Suprapubic skin (tissue), 4 donors: ENCODE measurements at regions not wholly inside any gene's neighbourhood (a gene's known extent, or its start where the extent isn't known, plus 50 kb on each side); places are given as distances from the start of the nearest gene placed in this dataset.

Source experiments
- DNase-seq, 2 donors: peaks; one replicate each; pipeline ENCODE4 v3.0.0-alpha.2; 2019; ENCODE audit warnings: low spot score in 2 of 2
- H3K27ac ChIP-seq: fragments of 200-600 bp; sonication (generic); one replicate; pipeline ENCODE4 v1.5.1; 2019
- H3K27me3 ChIP-seq: fragments of 200-600 bp; sonication (generic); one replicate; pipeline ENCODE4 v1.5.1; 2019
- H3K36me3 ChIP-seq: fragments of 200-600 bp; sonication (generic); one replicate; pipeline ENCODE4 v1.5.1; 2019
- H3K4me1 ChIP-seq: fragments of 200-600 bp; sonication (generic); one replicate; pipeline ENCODE4 v1.5.1; 2019
- H3K4me3 ChIP-seq: fragments of 200-600 bp; sonication (generic); one replicate; pipeline ENCODE4 v1.5.1; 2019; ENCODE audit warnings: mild to moderate bottlenecking
- H3K9me3 ChIP-seq: fragments of 200-600 bp; sonication (generic); one replicate; pipeline ENCODE4 v1.5.1; 2019
- EP300 ChIP-seq: sonication (generic); formaldehyde crosslinking; IDR thresholded peaks from one replicate; pipeline ENCODE4 v1.6.1; 2017; ENCODE audit warnings: antibody characterized with exemption
- POLR2A ChIP-seq, 2 donors: fragments of 450-650 bp; IDR thresholded peaks; one replicate each; pipeline ENCODE4 v1.6.1; 2017; ENCODE audit warnings: antibody characterized with exemption in 2 of 2, mild to moderate bottlenecking in 2 of 2, moderate library complexity in 2 of 2
- POLR2AphosphoS5 ChIP-seq, 3 donors: sonication (generic); formaldehyde crosslinking; IDR thresholded peaks; one replicate each; pipeline ENCODE4 v1.6.1; 2017; ENCODE audit warnings: antibody characterized with exemption in 3 of 3
- WGBS: methylation state at CpG from one replicate; pipeline ENCODE4 v1.1.5; 2018; 5-methylcytosine and 5-hydroxymethylcytosine counted together
- TF ChIP-seq, protein P1 (sequence below), 2 donors: fragments of 200-600 bp in 1 of 2; fragments of 450-650 bp in 1 of 2; sonication (generic) in 1 of 2; IDR thresholded peaks; one replicate each; pipeline ENCODE4 v1.5.1; 2016 to 2019; ENCODE audit warnings: antibody characterized with exemption in 2 of 2, mild to moderate bottlenecking in 1 of 2, moderate library complexity in 1 of 2

DNA sequence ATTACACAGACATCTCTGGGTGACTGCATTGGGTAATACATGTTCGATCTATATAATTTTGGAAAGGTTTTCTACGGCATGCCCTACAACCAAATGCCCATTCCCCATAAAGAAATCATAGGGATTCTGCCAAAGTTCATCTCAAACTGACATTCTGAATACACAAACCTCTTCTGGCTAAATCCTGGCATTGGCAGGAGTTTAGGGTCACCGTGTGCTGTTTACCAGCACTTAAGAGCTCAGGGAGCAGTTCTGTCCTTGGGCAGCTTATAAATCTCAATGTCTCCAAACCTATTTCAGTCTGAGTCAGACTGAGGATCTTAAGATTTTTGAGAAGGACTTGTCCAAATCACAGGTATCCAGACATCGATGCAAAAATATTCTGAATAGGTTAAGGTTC, 809.6 kb upstream of the LRRN3 start:
- Histone ChIP-seq H3K9me3 (no peaks in the 10 kb centered on the region), H3K27ac (no peak overlapping the region), H3K27me3 (no peaks in the 10 kb centered on the region), H3K4me3 (no peak overlapping the region), H3K4me1 (no peaks in the 10 kb centered on the region), H3K36me3 (no peaks in the 10 kb centered on the region)
- TF ChIP-seq POLR2AphosphoS5 (IDR thresholded peaks at IDR 0.05) (no peak), POLR2A (IDR thresholded peaks at IDR 0.05) (no peak), EP300 (no peak)
- TF ChIP-seq, protein P1, sequence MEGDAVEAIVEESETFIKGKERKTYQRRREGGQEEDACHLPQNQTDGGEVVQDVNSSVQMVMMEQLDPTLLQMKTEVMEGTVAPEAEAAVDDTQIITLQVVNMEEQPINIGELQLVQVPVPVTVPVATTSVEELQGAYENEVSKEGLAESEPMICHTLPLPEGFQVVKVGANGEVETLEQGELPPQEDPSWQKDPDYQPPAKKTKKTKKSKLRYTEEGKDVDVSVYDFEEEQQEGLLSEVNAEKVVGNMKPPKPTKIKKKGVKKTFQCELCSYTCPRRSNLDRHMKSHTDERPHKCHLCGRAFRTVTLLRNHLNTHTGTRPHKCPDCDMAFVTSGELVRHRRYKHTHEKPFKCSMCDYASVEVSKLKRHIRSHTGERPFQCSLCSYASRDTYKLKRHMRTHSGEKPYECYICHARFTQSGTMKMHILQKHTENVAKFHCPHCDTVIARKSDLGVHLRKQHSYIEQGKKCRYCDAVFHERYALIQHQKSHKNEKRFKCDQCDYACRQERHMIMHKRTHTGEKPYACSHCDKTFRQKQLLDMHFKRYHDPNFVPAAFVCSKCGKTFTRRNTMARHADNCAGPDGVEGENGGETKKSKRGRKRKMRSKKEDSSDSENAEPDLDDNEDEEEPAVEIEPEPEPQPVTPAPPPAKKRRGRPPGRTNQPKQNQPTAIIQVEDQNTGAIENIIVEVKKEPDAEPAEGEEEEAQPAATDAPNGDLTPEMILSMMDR (IDR thresholded peaks at IDR 0.05): no peak
- DNase-seq: no peak
- 68% methylated on average over 4 of the region's 4 CpGs for WGBS

DNA sequence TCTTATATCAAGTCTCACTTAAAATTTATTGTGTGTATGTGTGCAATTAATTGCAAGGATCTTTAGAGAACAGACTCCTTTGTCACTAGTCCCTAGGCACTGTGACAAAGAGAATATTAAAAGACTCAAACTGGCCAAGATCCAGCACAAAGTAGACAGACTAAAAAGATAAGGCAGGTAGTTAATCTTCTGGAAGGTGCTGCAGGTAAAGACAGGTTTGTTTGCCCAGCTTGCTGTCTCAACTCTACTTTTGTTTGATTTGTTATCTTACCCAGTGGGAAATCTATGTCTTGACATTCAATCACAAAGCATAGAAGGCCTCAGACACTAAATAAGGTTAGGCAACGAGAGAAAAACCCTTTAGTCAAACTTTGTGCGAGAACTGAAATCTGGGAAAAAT, 807.9 kb upstream of the LRRN3 start:
- Histone ChIP-seq H3K36me3 (no peaks in the 10 kb centered on the region), H3K27ac (no peak overlapping the region), H3K4me3 (no peak overlapping the region), H3K27me3 (no peaks in the 10 kb centered on the region), H3K9me3 (no peaks in the 10 kb centered on the region), H3K4me1 (no peaks in the 10 kb centered on the region)
- no peak for DNase-seq
- 44% methylated on average over 2 of the region's 2 CpGs for WGBS
- TF ChIP-seq, protein P1 (IDR thresholded peaks at IDR 0.05): no peak
- TF ChIP-seq POLR2AphosphoS5 (IDR thresholded peaks at IDR 0.05) (no peak), POLR2A (IDR thresholded peaks at IDR 0.05) (no peak), EP300 (no peak)

DNA sequence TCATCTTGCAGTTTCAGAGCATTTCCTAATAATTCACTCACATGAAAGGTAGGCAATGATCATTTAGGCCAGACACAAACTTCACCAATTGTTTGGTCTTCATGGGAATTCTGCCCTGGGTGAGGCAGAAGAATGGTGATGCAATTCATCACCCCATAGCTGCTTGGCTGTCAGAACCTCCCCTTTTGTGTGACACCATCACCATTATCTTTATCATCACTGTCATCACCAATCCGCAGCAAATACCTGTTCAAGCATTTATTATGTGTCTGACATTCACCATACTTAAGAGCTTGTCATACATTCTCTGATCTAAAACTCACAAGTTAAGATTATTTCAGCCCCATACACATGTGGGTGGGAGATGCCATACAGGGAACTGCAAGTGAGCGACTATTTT, 799.5 kb upstream of the LRRN3 start:
- whole genome bisulfite sequencing: 73% methylated on average over 2 of the region's 2 CpGs

DNA sequence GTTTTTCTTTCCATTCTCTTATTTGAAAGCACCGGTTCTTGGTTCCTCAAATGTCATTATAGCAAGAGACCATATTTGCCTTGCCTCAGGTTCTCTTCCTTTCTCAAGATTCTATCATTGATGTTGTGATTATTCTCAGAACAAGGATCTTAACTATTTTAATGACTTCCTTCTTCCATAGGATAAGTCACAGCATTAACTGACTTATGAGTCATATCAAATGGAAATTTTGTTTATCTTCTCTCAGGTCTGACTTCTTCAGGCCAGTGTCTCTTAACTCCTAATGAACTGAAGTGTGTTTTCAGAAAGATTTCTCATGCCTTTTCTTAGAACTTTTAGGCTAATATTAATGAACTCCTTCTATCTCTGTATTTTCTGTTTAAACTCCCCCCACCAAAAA, 794.6 kb upstream of the LRRN3 start:
- Histone ChIP-seq H3K27me3 (no peaks in the 10 kb centered on the region), H3K36me3 (no peaks in the 10 kb centered on the region), H3K4me1 (no peaks in the 10 kb centered on the region), H3K4me3 (no peak overlapping the region), H3K27ac (no peak overlapping the region), H3K9me3 (no peaks in the 10 kb centered on the region)
- DNase-seq: no peak
- TF ChIP-seq, protein P1 (IDR thresholded peaks at IDR 0.05): no peak
- TF ChIP-seq POLR2AphosphoS5 (IDR thresholded peaks at IDR 0.05): no peak
- no peak for TF ChIP-seq POLR2A (IDR thresholded peaks at IDR 0.05)
- TF ChIP-seq EP300: no peak
- WGBS: 73% methylated on average over 1 of the region's 1 CpG

More for the DNA sequence above, 799.5 kb upstream of the LRRN3 start:
- TF ChIP-seq POLR2AphosphoS5 (IDR thresholded peaks at IDR 0.05): no peak
- no peak for TF ChIP-seq POLR2A (IDR thresholded peaks at IDR 0.05)
- TF ChIP-seq EP300: no peak
- TF ChIP-seq, protein P1 (IDR thresholded peaks at IDR 0.05): no peak
- H3K4me3 ChIP-seq: no peak overlapping the region
- H3K36me3 ChIP-seq: no peaks in the 10 kb centered on the region
- no peak overlapping the region for H3K27ac ChIP-seq
- H3K9me3 ChIP-seq: no peaks in the 10 kb centered on the region
- no peaks in the 10 kb centered on the region for H3K4me1 ChIP-seq
- no peaks in the 10 kb centered on the region for H3K27me3 ChIP-seq
- DNase-seq: no peak

DNA sequence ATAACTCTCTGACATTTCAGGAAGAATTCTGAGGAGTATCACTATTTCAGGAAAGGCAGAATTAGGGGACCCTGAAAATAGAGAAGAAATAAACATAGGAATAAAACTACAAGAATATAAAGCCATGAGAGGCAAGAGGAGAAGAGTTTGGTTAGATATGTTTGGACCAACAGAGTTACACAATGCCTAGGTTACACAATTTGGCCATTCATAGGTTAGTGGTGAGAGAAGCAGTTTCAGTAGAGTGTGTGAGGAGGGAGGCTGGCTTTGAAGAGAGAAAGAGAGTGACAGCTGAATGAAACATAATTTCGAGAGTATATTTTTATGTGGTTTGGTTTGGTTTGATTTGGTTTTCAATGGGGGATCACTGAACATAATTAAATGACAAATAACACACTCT, 783.2 kb upstream of the LRRN3 start:
- no peaks in the 10 kb centered on the region for H3K36me3 ChIP-seq
- H3K27ac ChIP-seq: no peak overlapping the region
- 85% methylated on average over 1 of the region's 1 CpG for WGBS
- no peaks in the 10 kb centered on the region for H3K27me3 ChIP-seq
- no peak overlapping the region for H3K4me3 ChIP-seq
- no peaks in the 10 kb centered on the region for H3K9me3 ChIP-seq
- TF ChIP-seq POLR2AphosphoS5 (IDR thresholded peaks at IDR 0.05): no peak
- no peak for TF ChIP-seq POLR2A (IDR thresholded peaks at IDR 0.05)
- TF ChIP-seq, protein P1 (IDR thresholded peaks at IDR 0.05): no peak
- TF ChIP-seq EP300: no peak
- no peak for DNase-seq
- no peaks in the 10 kb centered on the region for H3K4me1 ChIP-seq
